ENCODE measurements at regions not wholly inside any gene's neighbourhood (a gene's known extent, or its start where the extent isn't known, plus 50 kb on each side); places are given as distances from the start of the nearest gene placed in this dataset.

GRCh38 chr1:184166485-184166884 is 115.0 kb downstream of the TSEN15 start:
- Mint-ChIP-seq H3K4me1 (peaks cover 5% of the 10 kb centered on the region), H3K27ac (no peak overlapping the region), H3K27me3 (peaks cover 3% of the 10 kb centered on the region), H3K4me3 (no peak overlapping the region), H3K9me3 (ENCODE audit: insufficient read depth) (no peaks in the 10 kb centered on the region)
- ATAC-seq (ENCODE audit: low read depth), result no peak
- Histone ChIP-seq H2AFZ (ENCODE audit: insufficient read depth, low read depth, low read length, poor library complexity, severe bottlenecking) (no peak overlapping the region), H3K79me2 (ENCODE audit: control insufficient read depth, insufficient read depth, low read length) (no peaks in the 10 kb centered on the region), H3K9me3 (ENCODE audit: control extremely low read depth in 1 of 3, control insufficient read depth in 2 of 3, insufficient read depth in 1 of 3, low read length in 2 of 3) (peaks cover 0 to 4% (median 0%) of the 10 kb centered on the region in 3 donors), H3K36me3 (replicated peaks in 1 of 2; ENCODE audit: control extremely low read depth in 1 of 2, control insufficient read depth in 1 of 2, extremely low read depth in 1 of 2, insufficient read depth in 2 of 2, low read length in 1 of 2) (no peaks in the 10 kb centered on the region), H3K27ac (ENCODE audit: low read length in 2 of 2) (no peak overlapping the region), H3K27me3 (replicated peaks in 1 of 4; ENCODE audit: control extremely low read depth in 1 of 4, control insufficient read depth in 3 of 4, insufficient read depth in 4 of 4, low read length in 3 of 4) (no peaks in the 10 kb centered on the region), H3K4me1 (ENCODE audit: control insufficient read depth in 2 of 2, insufficient read depth in 2 of 2, low read length in 2 of 2) (no peaks in the 10 kb centered on the region), H3K4me2 (replicated peaks; ENCODE audit: low read depth, low read length, poor library complexity, severe bottlenecking) (no peak overlapping the region), H3K9ac (ENCODE audit: low read length) (no peak overlapping the region), H3K4me3 (ENCODE audit: control extremely low read depth in 1 of 5, extremely low read depth in 1 of 5, insufficient read depth in 1 of 5, low read depth in 2 of 5, low read length in 4 of 5) (no peak overlapping the region), H4K20me1 (ENCODE audit: control insufficient read depth, insufficient read depth, low read length, poor library complexity, severe bottlenecking) (no peaks in the 10 kb centered on the region)
- POLR2A ChIA-PET, result no interaction called here
- TF ChIP-seq CTCF (IDR thresholded peaks at IDR 0.05), result no peak
- TF ChIP-seq EZH2 (IDR thresholded peaks at IDR 0.05; ENCODE audit: borderline replicate concordance, insufficient read depth, low read depth, low read length, poor library complexity, severe bottlenecking), result no peak
- intact Hi-C loops (cut with micrococcal nuclease), result no loop called here
- 88% methylated on average over 1 of the region's 3 CpGs for WGBS (ENCODE audit: insufficient coverage)
- DNase-seq, result no peak
- CTCF ChIA-PET, result no interaction called here

- POLR2A ChIA-PET, result no interaction called here
- H3K27ac Mint-ChIP-seq, result no peak overlapping the region
These were observed 115.8 kb downstream of the TSEN15 start for GRCh38 chr1:184167352-184167751.

More at GRCh38 chr1:184167352-184167751, 115.8 kb downstream of the TSEN15 start:
- no peak overlapping the region for H3K27ac ChIP-seq (ENCODE audit: low read length in 2 of 2)
- H3K27me3 Mint-ChIP-seq, result peaks cover 3% of the 10 kb centered on the region
- no peaks in the 10 kb centered on the region for H4K20me1 ChIP-seq (ENCODE audit: control insufficient read depth, insufficient read depth, low read length, poor library complexity, severe bottlenecking)
- ATAC-seq (ENCODE audit: low read depth) (no peak), DNase-seq (no peak)
- no peaks in the 10 kb centered on the region for H3K27me3 ChIP-seq (replicated peaks in 1 of 4; ENCODE audit: control extremely low read depth in 1 of 4, control insufficient read depth in 3 of 4, insufficient read depth in 4 of 4, low read length in 3 of 4)
- H3K4me3 Mint-ChIP-seq, result no peak overlapping the region
- H3K4me3 ChIP-seq (ENCODE audit: control extremely low read depth in 1 of 5, extremely low read depth in 1 of 5, insufficient read depth in 1 of 5, low read depth in 2 of 5, low read length in 4 of 5), result no peak overlapping the region
- intact Hi-C loops (cut with micrococcal nuclease), result no loop called here
- WGBS (ENCODE audit: insufficient coverage), result no CpG with 5 or more reads among the region's 1 CpG
- H3K79me2 ChIP-seq (ENCODE audit: control insufficient read depth, insufficient read depth, low read length), result no peaks in the 10 kb centered on the region
- no peaks in the 10 kb centered on the region for H3K9me3 Mint-ChIP-seq (ENCODE audit: insufficient read depth)
- peaks cover 5% of the 10 kb centered on the region for H3K4me1 Mint-ChIP-seq
- H3K4me2 ChIP-seq (replicated peaks; ENCODE audit: low read depth, low read length, poor library complexity, severe bottlenecking), result no peak overlapping the region
- no peak overlapping the region for H2AFZ ChIP-seq (ENCODE audit: insufficient read depth, low read depth, low read length, poor library complexity, severe bottlenecking)
- H3K4me1 ChIP-seq (ENCODE audit: control insufficient read depth in 2 of 2, insufficient read depth in 2 of 2, low read length in 2 of 2), result no peaks in the 10 kb centered on the region
- no peak overlapping the region for H3K9ac ChIP-seq (ENCODE audit: low read length)
- peaks cover 0 to 4% (median 0%) of the 10 kb centered on the region in 3 donors for H3K9me3 ChIP-seq (ENCODE audit: control extremely low read depth in 1 of 3, control insufficient read depth in 2 of 3, insufficient read depth in 1 of 3, low read length in 2 of 3)
- CTCF ChIA-PET, result no interaction called here
- no peak for TF ChIP-seq EZH2 (IDR thresholded peaks at IDR 0.05; ENCODE audit: borderline replicate concordance, insufficient read depth, low read depth, low read length, poor library complexity, severe bottlenecking)
- no peak for TF ChIP-seq CTCF (IDR thresholded peaks at IDR 0.05)
- H3K36me3 ChIP-seq (replicated peaks in 1 of 2; ENCODE audit: control extremely low read depth in 1 of 2, control insufficient read depth in 1 of 2, extremely low read depth in 1 of 2, insufficient read depth in 2 of 2, low read length in 1 of 2), result no peaks in the 10 kb centered on the region
